ENCODE measurements at regions not wholly inside any gene's neighbourhood (a gene's known extent, or its start where the extent isn't known, plus 50 kb on each side); places are given as distances from the start of the nearest gene placed in this dataset.

DNA sequence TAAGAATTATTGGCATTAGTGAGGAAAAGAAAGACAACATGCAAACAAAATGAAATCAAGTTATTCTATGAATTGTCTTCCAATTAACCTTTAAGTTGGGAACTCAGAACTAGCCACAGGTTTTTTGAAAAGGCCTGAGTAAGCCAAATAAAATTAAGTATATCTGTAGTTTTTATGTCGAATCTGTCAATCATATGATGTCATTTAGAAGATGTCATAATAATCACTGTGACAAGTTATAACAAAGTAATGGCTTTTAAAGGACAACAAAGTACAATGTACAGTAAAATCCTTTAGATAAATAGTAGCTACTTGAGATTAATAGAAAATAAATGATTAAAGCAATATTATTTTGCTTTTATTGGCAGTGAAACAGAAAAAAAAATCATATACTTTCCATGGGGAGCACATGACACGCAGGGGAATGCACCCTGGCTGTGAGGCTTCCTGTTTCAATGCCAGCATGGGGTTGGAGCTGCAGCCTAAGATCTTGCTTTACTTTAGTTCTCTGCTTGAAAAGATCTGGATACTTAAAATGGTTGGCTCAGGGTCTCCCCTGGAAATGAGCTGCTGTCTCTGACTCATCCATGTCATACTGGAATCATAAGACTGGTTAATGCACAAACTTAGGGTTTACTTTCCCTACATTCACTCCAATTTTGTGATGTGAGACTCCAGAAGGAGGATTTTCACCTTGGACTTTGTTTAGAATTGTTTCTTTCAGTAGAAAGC lies 284.3 kb downstream of the TAF11L14 start:
- Histone ChIP-seq H4K91ac (ENCODE audit: low read depth, low read length) (no peak overlapping the region), H2BK120ac (ENCODE audit: insufficient read depth, low read length, poor library complexity) (no peak overlapping the region)
- no CpG with 5 or more reads among the region's 2 CpGs for WGBS (ENCODE audit: extremely low coverage, insufficient coverage, insufficient read length)

DNA sequence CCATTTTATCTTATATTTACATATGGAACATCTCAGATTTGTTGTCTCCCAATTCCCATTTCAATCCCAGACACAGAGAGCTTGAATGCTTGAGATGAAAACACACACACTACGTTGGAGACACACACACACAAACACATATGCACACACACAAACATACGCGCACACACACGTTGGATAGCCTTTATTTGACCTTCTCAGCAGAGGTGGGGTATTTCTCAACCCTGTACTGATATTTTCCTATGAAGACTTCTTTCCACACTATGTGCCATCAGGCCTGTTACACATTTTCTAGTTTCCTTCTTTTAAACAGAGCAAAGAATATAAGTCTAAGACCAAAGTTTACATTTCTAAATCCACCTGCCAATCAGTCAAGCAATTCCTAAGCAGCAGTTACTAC lies 291.0 kb downstream of the TAF11L14 start:
- H3K27ac ChIP-seq (ENCODE audit: low read depth, low read length) = no peak overlapping the region
- H3K4me1 ChIP-seq (ENCODE audit: control insufficient read depth in 1 of 2, insufficient read depth in 2 of 2, low read length in 2 of 2) = no peaks in the 10 kb centered on the region
- H3K9me3 ChIP-seq (ENCODE audit: insufficient read depth, low read depth, low read length) = no peaks in the 10 kb centered on the region
- H3K4ac ChIP-seq (ENCODE audit: low read depth, low read length) = no peak overlapping the region
- no peaks in the 10 kb centered on the region for H3K79me2 ChIP-seq (ENCODE audit: control insufficient read depth, insufficient read depth, low read length, poor library complexity)
- no CpG with 5 or more reads among the region's 4 CpGs for WGBS (ENCODE audit: extremely low coverage, insufficient coverage, insufficient read length)
- no peak overlapping the region for H3K4me2 ChIP-seq (ENCODE audit: low read length)
- H4K12ac ChIP-seq (ENCODE audit: low read depth, low read length) = no peak overlapping the region
- no peak overlapping the region for H2BK12ac ChIP-seq (ENCODE audit: low read length)
- H3K14ac ChIP-seq (ENCODE audit: low read length) = no peak overlapping the region
- H2AFZ ChIP-seq (ENCODE audit: insufficient read depth, low read length, poor library complexity) = no peak overlapping the region
- no peaks in the 10 kb centered on the region for H3K27me3 ChIP-seq (ENCODE audit: insufficient read depth, low read length)
- H3K18ac ChIP-seq (ENCODE audit: low read length) = no peak overlapping the region
- no peak overlapping the region for H4K91ac ChIP-seq (ENCODE audit: low read depth, low read length)
- no peak overlapping the region for H3K23ac ChIP-seq (ENCODE audit: low read length)
- no peak overlapping the region for H3K4me3 ChIP-seq (ENCODE audit: low read depth, low read length)
- no peak overlapping the region for H2AK5ac ChIP-seq (ENCODE audit: low read length)
- H2BK120ac ChIP-seq (ENCODE audit: insufficient read depth, low read length, poor library complexity) = no peak overlapping the region
- H4K8ac ChIP-seq (ENCODE audit: low read depth, low read length) = no peak overlapping the region
- no peak overlapping the region for H3K9ac ChIP-seq (ENCODE audit: low read length)
- no peak for DNase-seq
- H3K36me3 ChIP-seq (ENCODE audit: control insufficient read depth in 1 of 2, insufficient read depth in 2 of 2, low read length in 2 of 2) = no peaks in the 10 kb centered on the region
- no peaks in the 10 kb centered on the region for H3K79me1 ChIP-seq (ENCODE audit: low read length)
- no peak overlapping the region for H2BK5ac ChIP-seq (ENCODE audit: low read depth, low read length, poor library complexity)

More for the DNA sequence above, 284.3 kb downstream of the TAF11L14 start:
- Histone ChIP-seq H3K18ac (ENCODE audit: low read length) (no peak overlapping the region), H3K14ac (ENCODE audit: low read length) (no peak overlapping the region), H2BK5ac (ENCODE audit: low read depth, low read length, poor library complexity) (no peak overlapping the region), H3K9me3 (ENCODE audit: insufficient read depth, low read depth, low read length) (no peaks in the 10 kb centered on the region), H4K12ac (ENCODE audit: low read depth, low read length) (no peak overlapping the region), H3K4ac (ENCODE audit: low read depth, low read length) (no peak overlapping the region), H2AK5ac (ENCODE audit: low read length) (no peak overlapping the region), H3K79me2 (ENCODE audit: control insufficient read depth, insufficient read depth, low read length, poor library complexity) (no peaks in the 10 kb centered on the region), H4K8ac (ENCODE audit: low read depth, low read length) (no peak overlapping the region), H3K4me3 (ENCODE audit: low read depth, low read length) (no peak overlapping the region), H3K27me3 (ENCODE audit: insufficient read depth, low read length) (no peaks in the 10 kb centered on the region), H2AFZ (ENCODE audit: insufficient read depth, low read length, poor library complexity) (no peak overlapping the region), H3K9ac (ENCODE audit: low read length) (no peak overlapping the region), H3K36me3 (ENCODE audit: control insufficient read depth in 1 of 2, insufficient read depth in 2 of 2, low read length in 2 of 2) (no peaks in the 10 kb centered on the region), H3K23ac (ENCODE audit: low read length) (no peak overlapping the region), H2BK12ac (ENCODE audit: low read length) (no peak overlapping the region), H3K79me1 (ENCODE audit: low read length) (no peaks in the 10 kb centered on the region), H3K4me2 (ENCODE audit: low read length) (no peak overlapping the region), H3K4me1 (ENCODE audit: control insufficient read depth in 1 of 2, insufficient read depth in 2 of 2, low read length in 2 of 2) (no peaks in the 10 kb centered on the region), H3K27ac (ENCODE audit: low read depth, low read length) (no peak overlapping the region)
- DNase-seq = peak in 1 of 2 donors; percentile 2

DNA sequence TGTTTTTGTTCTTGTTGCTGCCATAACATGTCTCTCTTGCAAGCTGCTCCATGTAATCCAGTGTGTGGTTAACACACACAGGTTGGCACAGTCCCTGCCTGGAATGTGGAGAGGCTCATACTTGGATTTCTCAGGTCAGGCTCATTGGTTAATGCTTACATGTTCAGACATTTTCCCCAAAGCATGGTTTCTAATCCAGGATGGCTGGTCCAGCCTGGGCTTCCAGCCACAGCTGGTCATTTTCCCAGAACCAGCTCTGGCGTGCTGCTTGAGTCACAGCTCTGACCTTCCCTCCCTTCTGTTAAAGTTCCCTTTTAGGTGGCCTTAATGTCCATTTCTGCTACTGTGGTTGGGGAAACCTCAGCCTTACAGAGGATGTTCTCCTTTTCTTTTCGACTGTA lies 294.3 kb downstream of the TAF11L14 start:
- Histone ChIP-seq H3K9ac (ENCODE audit: low read length) (no peak overlapping the region), H3K18ac (ENCODE audit: low read length) (no peak overlapping the region), H3K36me3 (ENCODE audit: control insufficient read depth in 1 of 2, insufficient read depth in 2 of 2, low read length in 2 of 2) (no peaks in the 10 kb centered on the region), H3K79me1 (ENCODE audit: low read length) (no peaks in the 10 kb centered on the region), H2BK120ac (ENCODE audit: insufficient read depth, low read length, poor library complexity) (no peak overlapping the region), H3K9me3 (ENCODE audit: insufficient read depth, low read depth, low read length) (peaks cover 3% of the 10 kb centered on the region), H4K12ac (ENCODE audit: low read depth, low read length) (no peak overlapping the region), H2BK12ac (ENCODE audit: low read length) (no peak overlapping the region), H4K8ac (ENCODE audit: low read depth, low read length) (no peak overlapping the region), H3K27ac (ENCODE audit: low read depth, low read length) (no peak overlapping the region), H2AK5ac (ENCODE audit: low read length) (no peak overlapping the region), H2BK5ac (ENCODE audit: low read depth, low read length, poor library complexity) (no peak overlapping the region), H3K4ac (ENCODE audit: low read depth, low read length) (no peak overlapping the region), H3K4me1 (ENCODE audit: control insufficient read depth in 1 of 2, insufficient read depth in 2 of 2, low read length in 2 of 2) (no peaks in the 10 kb centered on the region), H4K91ac (ENCODE audit: low read depth, low read length) (no peak overlapping the region), H3K23ac (ENCODE audit: low read length) (no peak overlapping the region), H3K79me2 (ENCODE audit: control insufficient read depth, insufficient read depth, low read length, poor library complexity) (no peaks in the 10 kb centered on the region), H2AFZ (ENCODE audit: insufficient read depth, low read length, poor library complexity) (no peak overlapping the region), H3K4me3 (ENCODE audit: low read depth, low read length) (no peak overlapping the region), H3K14ac (ENCODE audit: low read length) (no peak overlapping the region), H3K27me3 (ENCODE audit: insufficient read depth, low read length) (no peaks in the 10 kb centered on the region), H3K4me2 (ENCODE audit: low read length) (no peak overlapping the region)
- no CpG with 5 or more reads among the region's 2 CpGs for WGBS (ENCODE audit: extremely low coverage, insufficient coverage, insufficient read length)
- no peak for DNase-seq

DNA sequence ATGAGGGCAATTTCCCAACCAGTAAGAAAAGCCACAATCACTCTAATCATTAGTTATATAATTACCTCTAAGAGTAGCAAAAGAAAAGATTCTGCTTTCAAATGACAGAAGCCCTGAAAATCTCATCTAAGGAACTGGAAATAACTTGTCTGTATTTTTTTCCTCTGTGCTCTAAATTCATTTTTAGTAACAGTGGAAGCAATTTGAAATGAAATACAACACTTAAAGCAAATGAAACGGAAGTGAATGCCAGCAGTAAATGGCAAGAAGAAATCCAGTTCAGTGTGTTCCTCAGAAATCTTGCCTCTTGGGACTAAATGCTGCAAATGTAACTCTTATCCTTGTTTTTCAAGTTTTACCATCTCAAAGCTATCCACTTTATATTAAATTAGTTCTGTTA lies 294.9 kb downstream of the TAF11L14 start:
- H3K18ac ChIP-seq (ENCODE audit: low read length) = no peak overlapping the region
- no peak overlapping the region for H2AK5ac ChIP-seq (ENCODE audit: low read length)
- H2BK12ac ChIP-seq (ENCODE audit: low read length) = no peak overlapping the region
- peaks cover 3% of the 10 kb centered on the region for H3K9me3 ChIP-seq (ENCODE audit: insufficient read depth, low read depth, low read length)
- H2BK5ac ChIP-seq (ENCODE audit: low read depth, low read length, poor library complexity) = no peak overlapping the region
- H3K27me3 ChIP-seq (ENCODE audit: insufficient read depth, low read length) = no peaks in the 10 kb centered on the region
- no peak overlapping the region for H3K4ac ChIP-seq (ENCODE audit: low read depth, low read length)
- H4K12ac ChIP-seq (ENCODE audit: low read depth, low read length) = no peak overlapping the region
- no peak overlapping the region for H3K14ac ChIP-seq (ENCODE audit: low read length)
- no peak overlapping the region for H3K4me2 ChIP-seq (ENCODE audit: low read length)
- H4K91ac ChIP-seq (ENCODE audit: low read depth, low read length) = no peak overlapping the region
- no peak overlapping the region for H3K4me3 ChIP-seq (ENCODE audit: low read depth, low read length)
- WGBS (ENCODE audit: extremely low coverage, insufficient coverage, insufficient read length) = no CpG with 5 or more reads among the region's 1 CpG
- H3K23ac ChIP-seq (ENCODE audit: low read length) = no peak overlapping the region
- H3K4me1 ChIP-seq (ENCODE audit: control insufficient read depth in 1 of 2, insufficient read depth in 2 of 2, low read length in 2 of 2) = no peaks in the 10 kb centered on the region
- no peak overlapping the region for H3K9ac ChIP-seq (ENCODE audit: low read length)
- H2BK120ac ChIP-seq (ENCODE audit: insufficient read depth, low read length, poor library complexity) = no peak overlapping the region
- no peaks in the 10 kb centered on the region for H3K36me3 ChIP-seq (ENCODE audit: control insufficient read depth in 1 of 2, insufficient read depth in 2 of 2, low read length in 2 of 2)
- H2AFZ ChIP-seq (ENCODE audit: insufficient read depth, low read length, poor library complexity) = no peak overlapping the region
- no peak overlapping the region for H4K8ac ChIP-seq (ENCODE audit: low read depth, low read length)
- no peaks in the 10 kb centered on the region for H3K79me2 ChIP-seq (ENCODE audit: control insufficient read depth, insufficient read depth, low read length, poor library complexity)
- H3K79me1 ChIP-seq (ENCODE audit: low read length) = no peaks in the 10 kb centered on the region
- H3K27ac ChIP-seq (ENCODE audit: low read depth, low read length) = no peak overlapping the region
- no peak for DNase-seq

Measured in trophoblast cell (in vitro differentiated cells and primary cell).